A673 (cell line): ENCODE measurements at regions not wholly inside any gene's neighbourhood (a gene's known extent, or its start where the extent isn't known, plus 50 kb on each side); places are given as distances from the start of the nearest gene placed in this dataset.

Experiments used
- CTCF ChIP-seq: fragments of 300-800, 200-600 bp; sonication (generic); conservative IDR thresholded peaks from 2 replicates; pipeline ENCODE4 v1.5.1; 2017; ENCODE audit warnings: low read depth, mild to moderate bottlenecking, antibody characterized with exemption, low read length, moderate library complexity, mixed read lengths
- EZH2 ChIP-seq: fragments of 200-600 bp; sonication (generic); IDR thresholded peaks from 2 replicates; pipeline ENCODE4 v1.6.1; 2017; ENCODE audit warnings: borderline replicate concordance, low read depth, mild to moderate bottlenecking, mixed read lengths, antibody characterized with exemption, low read length; ENCODE audit not compliant: poor library complexity, severe bottlenecking

GRCh38 chrX:40283981-40284380 lies 186.2 kb upstream of the BCOR start:
- TF ChIP-seq EZH2 (no peak), CTCF (no peak)
